Stimulated activated naive CD4-positive, alpha-beta T cell (primary cell): ENCODE measurements at regions not wholly inside any gene's neighbourhood (a gene's known extent, or its start where the extent isn't known, plus 50 kb on each side); places are given as distances from the start of the nearest gene placed in this dataset.

Experiments used
- DNase-seq, 6 experiments: peaks; one replicate each; lab custom pipeline; 2025; lab: John Stamatoyannopoulos, UW

- no peak for DNase-seq
These were observed 149.9 kb upstream of the IRF2BP2 start for GRCh38 chr1:234759888-234760287.

DNA sequence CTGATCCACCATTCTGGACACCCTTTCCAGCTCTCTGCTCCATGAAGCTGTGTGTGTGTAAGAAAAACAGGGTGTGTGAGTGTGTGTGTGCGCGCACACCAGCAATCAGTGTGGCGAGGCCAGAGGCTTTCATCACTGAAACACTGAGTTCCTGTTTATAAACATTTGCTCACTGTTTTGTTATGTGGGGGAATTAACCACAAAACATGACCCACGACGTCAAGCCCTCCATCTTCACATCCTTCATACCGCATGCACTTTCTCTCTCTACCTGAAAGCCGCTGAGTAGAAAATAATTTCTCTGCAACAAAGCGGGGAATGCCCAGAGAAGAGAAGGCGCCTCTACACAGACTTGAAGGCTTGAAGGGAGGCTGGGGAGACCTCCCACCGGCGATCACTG, 148.9 kb upstream of the IRF2BP2 start:
- DNase-seq = peak in 4 of 6 experiments; percentile 25 to 75 (median 64)

DNA sequence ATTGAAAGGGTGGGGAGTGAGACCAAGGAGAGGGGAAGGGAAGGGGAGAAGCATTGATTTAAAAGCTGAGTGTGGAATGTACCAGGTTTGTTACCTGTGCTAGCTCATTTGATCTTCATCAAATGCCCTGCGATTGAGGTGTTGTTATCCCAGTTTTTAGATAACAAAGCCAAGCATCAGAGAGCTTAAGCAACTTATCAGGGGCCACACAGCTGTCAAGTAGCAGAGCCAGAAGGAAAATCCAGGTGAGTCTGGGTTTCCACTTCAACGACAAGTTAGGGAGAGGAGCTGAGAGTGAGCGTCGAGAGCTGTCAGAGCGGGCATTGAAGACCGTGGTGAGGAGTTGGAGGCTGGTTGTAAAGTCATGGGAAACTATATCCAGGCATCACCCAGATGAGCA, 146.9 kb upstream of the IRF2BP2 start:
- DNase-seq = no peak

DNA sequence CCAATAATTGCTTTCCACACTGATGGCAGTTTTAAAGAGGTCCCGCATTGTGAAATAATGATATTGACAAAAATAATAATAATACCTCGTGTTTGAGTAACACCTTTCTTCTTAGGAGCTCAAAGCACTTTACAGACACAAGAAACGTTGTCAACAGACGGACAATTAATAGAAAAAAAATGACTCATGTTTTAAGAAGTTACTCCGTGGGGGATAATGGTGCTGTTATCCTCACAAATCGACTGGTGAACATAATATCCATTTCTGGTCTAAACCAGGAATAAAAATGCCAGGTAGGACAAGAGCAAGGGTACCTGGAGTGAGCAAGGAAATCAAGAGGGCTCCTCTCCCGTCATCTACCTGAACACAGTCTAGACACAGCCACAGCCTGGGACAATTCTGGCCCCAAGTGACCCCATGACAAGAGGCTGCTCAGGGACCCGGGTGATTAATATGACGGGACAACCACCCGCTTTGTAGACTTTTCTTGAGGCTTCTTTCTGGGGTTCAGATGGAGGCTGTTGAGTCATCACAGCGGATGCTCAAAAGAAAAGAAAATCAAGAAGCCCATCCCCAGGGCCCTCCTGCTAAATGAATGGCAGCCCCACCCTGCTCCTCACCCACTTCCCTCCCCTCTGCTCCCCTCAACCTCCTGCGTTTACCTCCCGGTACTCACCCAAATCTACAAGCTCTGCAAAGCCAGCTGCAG, 146.2 kb upstream of the IRF2BP2 start:
- DNase-seq = no peak

GRCh38 chr1:234755449-234755863, 145.5 kb upstream of the IRF2BP2 start:
- DNase-seq = no peak

DNA sequence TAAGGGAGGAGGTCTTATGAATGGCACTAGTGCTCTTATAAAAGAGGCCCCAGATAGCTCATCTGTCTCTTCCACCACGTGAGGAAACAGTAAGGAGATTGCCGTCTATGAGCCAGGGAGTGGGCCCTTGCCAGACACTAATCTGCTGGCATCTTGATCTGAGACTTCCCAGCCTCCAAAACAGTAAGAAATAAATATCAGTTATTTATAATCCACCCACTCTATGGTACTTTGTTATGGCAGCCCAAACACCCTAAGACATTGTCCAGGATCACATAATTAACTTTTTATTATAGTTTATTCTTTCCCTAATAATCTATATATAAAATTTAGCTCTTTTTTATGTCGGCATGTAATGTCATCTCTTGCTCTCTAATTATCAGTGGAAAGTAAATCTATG, 144.0 kb upstream of the IRF2BP2 start:
- DNase-seq = no peak

- no peak for DNase-seq
These were observed 142.9 kb upstream of the IRF2BP2 start for GRCh38 chr1:234752927-234753326.

- no peak for DNase-seq
These were observed 141.7 kb upstream of the IRF2BP2 start for GRCh38 chr1:234751678-234752077.

GRCh38 chr1:234750922-234751627, 141.1 kb upstream of the IRF2BP2 start:
- no peak for DNase-seq

- DNase-seq = no peak
These were observed 138.7 kb upstream of the IRF2BP2 start for GRCh38 chr1:234748713-234749112.

DNA sequence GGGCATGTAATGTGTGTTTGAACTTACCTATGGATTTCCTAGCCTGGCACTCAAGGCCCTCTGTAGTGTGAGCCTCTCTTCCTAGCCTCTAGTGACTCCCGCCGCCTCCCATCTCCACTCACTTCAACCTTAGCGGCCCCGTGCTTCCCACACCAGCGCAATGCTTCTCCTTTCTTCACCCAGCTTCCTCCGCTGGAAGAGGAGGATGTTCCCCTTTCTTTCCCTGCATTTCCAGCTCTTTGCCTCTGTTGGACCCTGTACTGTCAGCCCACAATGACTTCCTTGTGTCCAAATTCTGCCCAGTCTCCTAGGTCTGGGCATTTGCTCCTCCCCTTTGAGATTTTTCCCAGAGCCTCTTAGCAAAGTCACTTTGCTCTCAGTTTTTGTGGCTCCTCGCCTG, 138.1 kb upstream of the IRF2BP2 start:
- no peak for DNase-seq

DNA sequence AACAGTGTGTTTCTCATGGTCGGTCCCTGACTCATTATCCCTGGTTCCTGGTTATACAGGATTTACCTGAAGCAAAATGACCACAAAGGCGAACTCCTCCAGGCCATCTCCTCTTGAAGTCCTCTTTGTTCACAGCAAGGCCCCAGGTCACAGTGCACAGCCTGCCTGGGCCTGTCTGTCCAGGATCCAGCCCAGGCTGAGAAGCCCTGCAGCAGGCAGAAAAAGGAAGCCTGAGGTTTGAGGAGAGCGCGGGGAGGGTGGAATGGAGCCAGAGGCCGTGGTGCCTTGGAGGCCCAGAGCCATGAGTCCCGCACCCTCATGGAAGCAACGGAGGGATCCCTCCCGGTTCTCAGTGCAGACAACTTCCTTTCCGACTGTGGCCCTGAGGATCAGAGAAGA, 136.8 kb upstream of the IRF2BP2 start:
- DNase-seq = no peak

DNA sequence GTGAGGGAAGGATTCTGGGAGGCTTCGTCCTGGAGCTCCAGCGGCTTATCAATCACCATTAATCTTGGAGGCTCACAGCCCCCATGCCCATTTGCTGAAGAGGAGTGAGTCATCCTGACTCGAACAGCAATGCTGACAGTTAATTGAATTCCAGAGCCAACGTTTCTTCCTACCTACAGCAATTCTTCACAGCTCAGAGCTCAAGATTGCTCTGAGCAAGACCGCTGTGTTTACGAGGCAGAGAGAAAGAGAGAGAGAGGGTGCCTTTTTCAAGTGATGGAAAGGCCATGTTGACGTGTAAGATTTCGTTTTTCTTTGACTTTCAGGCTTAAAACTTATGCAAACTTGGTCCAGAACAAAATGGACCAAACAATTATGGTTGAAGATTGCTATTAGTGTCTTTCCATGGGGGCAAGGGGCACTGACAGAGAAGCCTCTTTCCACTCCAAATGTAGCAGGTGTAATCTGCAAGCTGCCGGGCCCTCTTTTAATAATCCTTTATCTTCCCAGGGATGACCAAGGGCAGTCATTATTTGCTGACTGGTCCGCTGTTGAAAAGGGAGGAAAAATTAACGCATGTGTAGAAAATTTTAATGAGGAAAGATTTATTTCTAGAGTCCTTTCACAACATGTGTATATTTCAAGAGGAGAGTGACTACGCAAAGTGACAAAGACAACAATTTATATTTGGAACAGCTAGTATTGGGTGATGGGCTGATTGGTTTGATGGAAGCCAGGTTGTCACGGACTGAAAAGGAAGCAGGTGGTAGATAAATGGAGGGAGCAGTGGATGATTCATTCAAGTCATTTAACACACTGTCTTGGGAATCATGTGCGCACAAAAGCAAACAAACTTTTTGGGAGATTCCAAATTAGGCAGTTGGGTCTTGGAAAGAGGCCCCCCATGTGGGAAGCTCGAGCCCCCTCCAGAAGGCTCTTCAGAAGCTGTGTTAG, 136.1 kb upstream of the IRF2BP2 start:
- no peak for DNase-seq

GRCh38 chr1:234745276-234745675, 135.3 kb upstream of the IRF2BP2 start:
- no peak for DNase-seq

DNA sequence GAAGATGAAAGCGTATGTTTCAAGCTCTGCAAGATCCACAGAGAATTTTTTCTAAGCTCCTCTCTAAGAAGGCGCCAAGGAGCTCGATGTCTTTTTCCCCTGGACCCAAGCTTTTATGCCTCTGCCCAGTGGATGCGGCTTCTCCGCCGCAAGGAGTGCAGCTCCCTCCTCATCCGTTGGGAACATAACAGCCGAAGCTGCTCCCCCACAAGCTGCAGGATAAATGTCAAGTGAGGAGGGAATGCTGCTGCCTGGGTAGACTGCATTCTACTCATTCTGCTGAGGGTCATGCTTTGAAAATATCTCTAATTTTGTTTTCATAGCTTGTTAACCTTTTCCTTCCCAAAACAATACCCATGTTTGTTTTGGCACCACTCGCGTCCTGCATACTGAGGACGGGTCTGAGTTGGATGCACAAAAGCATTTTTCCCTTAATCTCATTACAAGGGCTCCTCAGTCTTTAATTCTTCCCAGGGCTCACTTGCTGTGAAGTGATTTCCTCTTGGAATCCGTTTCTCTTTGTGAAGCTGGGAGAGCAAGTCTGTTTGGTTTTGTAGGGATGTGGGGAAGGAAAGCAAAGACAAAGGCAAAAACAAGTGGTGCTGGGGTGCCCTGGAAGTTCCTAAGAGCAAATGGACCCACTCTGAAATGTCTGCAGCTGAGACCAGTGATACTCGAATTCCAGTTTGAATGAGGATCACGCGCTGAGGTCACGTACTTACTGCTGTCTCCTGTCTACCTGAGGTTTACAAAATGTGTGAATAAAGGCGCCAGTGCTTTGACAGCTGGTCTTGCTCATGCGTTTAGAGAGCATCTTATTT, 134.0 kb upstream of the IRF2BP2 start:
- no peak for DNase-seq

DNA sequence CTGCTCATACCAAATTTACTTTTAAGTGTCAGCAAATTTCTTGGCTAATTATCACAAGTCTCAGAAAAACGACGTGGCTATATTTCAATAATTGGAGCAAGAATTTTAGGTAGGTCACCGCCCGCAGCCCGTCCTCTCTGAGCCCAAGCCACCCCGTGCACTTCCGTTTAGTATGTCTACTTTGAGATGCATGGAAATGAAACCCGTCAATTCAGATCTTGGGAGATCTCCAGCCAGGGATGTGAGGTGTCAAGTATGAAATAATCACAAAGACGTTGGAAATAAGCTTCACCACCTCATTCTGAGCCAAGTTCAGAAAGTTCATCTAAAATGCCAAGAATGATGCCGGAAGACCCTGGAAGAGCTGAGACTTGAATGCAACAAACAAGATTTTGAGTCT, 132.6 kb upstream of the IRF2BP2 start:
- DNase-seq = no peak

GRCh38 chr1:234737967-234738314, 128.0 kb upstream of the IRF2BP2 start:
- no peak for DNase-seq

- DNase-seq = no peak
These were observed 125.9 kb upstream of the IRF2BP2 start for GRCh38 chr1:234735916-234736315.

GRCh38 chr1:234735476-234735875, 125.5 kb upstream of the IRF2BP2 start:
- no peak for DNase-seq

DNA sequence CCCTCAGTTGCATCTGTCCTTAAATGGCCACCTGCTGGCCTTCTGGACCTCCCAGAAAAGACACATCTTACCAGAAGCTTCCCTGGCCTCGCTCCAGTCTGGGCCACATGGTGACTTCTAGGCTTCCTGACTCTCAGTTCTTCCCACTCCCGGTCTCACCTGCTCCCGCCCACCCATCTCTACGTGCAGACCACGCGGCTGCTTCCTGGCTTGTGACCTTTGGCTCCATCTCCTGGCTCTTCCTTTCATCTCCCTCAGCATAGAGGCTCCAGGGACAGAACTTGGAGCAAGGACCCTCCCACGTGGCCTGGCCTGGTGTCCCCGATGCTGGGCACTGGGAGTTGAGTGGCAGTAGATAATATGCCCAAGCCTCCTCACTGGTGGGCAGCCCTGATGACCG, 124.9 kb upstream of the IRF2BP2 start:
- DNase-seq = no peak

GRCh38 chr1:234734412-234734835, 124.4 kb upstream of the IRF2BP2 start:
- DNase-seq = no peak

DNA sequence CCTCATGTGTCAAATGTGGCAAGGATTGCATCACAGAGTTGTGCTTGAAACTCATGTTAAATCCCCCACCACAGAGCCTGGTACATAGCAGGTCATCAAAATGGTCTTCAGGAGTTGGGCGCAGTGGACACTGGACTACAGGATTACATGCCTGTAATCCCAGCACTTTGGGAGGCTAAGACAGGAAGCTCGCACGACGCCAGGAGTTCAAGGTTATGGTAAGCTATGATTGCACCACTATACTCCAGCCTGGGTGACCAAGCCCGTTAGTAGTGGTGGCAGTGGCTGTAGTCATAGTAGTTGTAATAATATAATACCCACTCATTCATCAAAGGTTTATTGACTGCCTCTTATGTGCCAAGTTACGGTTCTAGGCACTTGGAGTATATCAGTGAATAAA, 123.4 kb upstream of the IRF2BP2 start:
- DNase-seq = no peak
